Heart left ventricle (tissue), 13 donors: ENCODE measurements at regions not wholly inside any gene's neighbourhood (a gene's known extent, or its start where the extent isn't known, plus 50 kb on each side); places are given as distances from the start of the nearest gene placed in this dataset.

Experiments used
- CTCF ChIP-seq, 12 donors: fragments of 200-600 bp; sonication (generic) in 4 of 12; IDR thresholded peaks; one replicate each; pipeline versions ENCODE4 v1.5.0 to v1.8.0; 2018 to 2022; ENCODE audit warnings: antibody characterized with exemption in 12 of 12, mild to moderate bottlenecking in 5 of 12
- POLR2A ChIP-seq, 2 donors: fragments of 450-650 bp; IDR thresholded peaks; one replicate each; pipeline ENCODE4 v1.6.1; 2017; ENCODE audit warnings: antibody characterized with exemption in 2 of 2, mild to moderate bottlenecking in 2 of 2, moderate library complexity in 2 of 2
- donor health status: ischemic (EF 13 %, LVEDD 7.1; RV severe dilation, severe dysfunction).
- donor health status: DM: no; HTN: yes; CAD: no.
- donor health status: DM: no; HTN: no; CAD: no.
- donor health status: ischemic (EF 25% LVEDD 6.9; RV normal size, moderate dysfunction).
- donor health status: ischemic (EF 25% LVEDD 5.7; RV mildly dilated, moderate dysfunction).
- donor health status: ischemic (EF 35%, LVEDD 5.7; RV mildly dilated, moderate dysfunction).
- donor health status: nonischemic (EF 11% LVEDD 7.7; RV severe dilation, severe dysfunction).
- donor health status: DM: yes; HTN: yes; CAD: no.
- donor health status: PGD.
- donor health status: ischemic (EF 29% LVEDD 5.4; RV normal size, mild dysfunction).
- donor health status: nonischemic (EF 23%, LVEDD 6.1; RV moderate dilation, normal function).

DNA sequence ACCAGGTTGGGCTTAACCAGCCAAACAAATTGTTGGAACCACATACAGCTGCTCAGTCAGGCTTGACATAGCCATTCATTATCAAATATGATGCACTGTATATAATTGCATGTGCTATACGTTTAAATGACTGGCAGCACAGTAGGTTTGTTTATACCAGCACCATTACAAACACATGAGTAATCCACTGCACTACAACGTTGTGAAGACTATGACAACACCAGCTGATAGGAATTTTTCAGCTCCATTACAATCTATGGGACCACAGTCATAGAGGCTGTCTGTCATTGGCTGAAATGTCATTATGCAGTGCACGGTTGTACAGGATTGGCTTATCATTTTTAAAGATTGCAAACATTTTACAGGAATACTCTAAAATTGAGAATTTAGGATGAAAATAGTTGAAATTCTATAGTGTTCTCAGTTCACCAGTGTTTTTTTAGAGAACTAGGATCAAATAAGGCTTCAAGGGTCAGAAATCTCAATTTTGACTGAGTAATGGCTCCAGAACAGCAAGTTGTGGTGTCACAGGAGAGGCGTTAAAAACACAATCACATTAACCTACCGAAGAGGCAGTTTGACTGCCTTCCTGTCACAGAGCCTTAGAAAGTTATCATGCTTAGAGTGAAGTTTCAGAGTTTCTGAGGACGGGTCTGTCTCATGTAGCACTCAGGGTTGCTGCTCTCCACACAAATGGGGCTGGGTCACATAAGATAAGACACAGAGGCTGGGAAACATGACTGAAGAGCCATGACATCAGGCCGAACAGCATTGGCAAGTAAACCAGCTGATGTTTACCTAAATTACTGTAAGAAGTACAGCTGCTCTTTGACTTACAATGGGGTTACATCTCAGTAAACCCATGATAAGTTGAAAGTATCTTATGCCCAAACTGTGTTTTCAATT is 60.7 kb upstream of the SMLR1 start:
- no peak for TF ChIP-seq CTCF (IDR thresholded peaks at IDR 0.05)
- TF ChIP-seq POLR2A (IDR thresholded peaks at IDR 0.05), result no peak
